ENCODE measurements at regions not wholly inside any gene's neighbourhood (a gene's known extent, or its start where the extent isn't known, plus 50 kb on each side); places are given as distances from the start of the nearest gene placed in this dataset.
"Not testable (repeated sequence)": the region's sequence is repeated elsewhere in the genome, so short reads cannot be mapped to it uniquely, and the experiment has no call there.

- DNase-seq: no peak
These were observed 262.0 kb downstream of the NUF2 start for GRCh38 chr1:163583661-163584181.

- no peak for DNase-seq
These were observed 264.0 kb downstream of the NUF2 start for GRCh38 chr1:163585796-163586195.

- DNase-seq: no peak
These were observed 267.0 kb downstream of the NUF2 start for GRCh38 chr1:163588796-163589195.

GRCh38 chr1:163589735-163590134, 268.0 kb downstream of the NUF2 start:
- DNase-seq: no peak

- not testable (repeated sequence) for DNase-seq
These were observed 269.4 kb downstream of the NUF2 start for GRCh38 chr1:163591131-163591530.

- DNase-seq: not testable (repeated sequence)
These were observed 270.9 kb downstream of the NUF2 start for GRCh38 chr1:163592623-163593022.

- DNase-seq: not testable (repeated sequence)
These were observed 274.4 kb downstream of the NUF2 start for GRCh38 chr1:163596106-163596505.

GRCh38 chr1:163596541-163597258, 274.9 kb downstream of the NUF2 start:
- no peak for DNase-seq

GRCh38 chr1:163604321-163604720, 282.6 kb downstream of the NUF2 start:
- no peak for DNase-seq

GRCh38 chr1:163604896-163605295, 283.1 kb downstream of the NUF2 start:
- DNase-seq: no peak

GRCh38 chr1:163608979-163609378, 287.2 kb downstream of the NUF2 start:
- DNase-seq: no peak

GRCh38 chr1:163609858-163610257, 288.1 kb downstream of the NUF2 start:
- DNase-seq: no peak

- no peak for DNase-seq
These were observed 288.7 kb downstream of the NUF2 start for GRCh38 chr1:163610486-163610885.

- DNase-seq: no peak
These were observed 292.6 kb downstream of the NUF2 start for GRCh38 chr1:163614361-163614760.

GRCh38 chr1:163628034-163628773, 306.4 kb downstream of the NUF2 start:
- DNase-seq: no peak

GRCh38 chr1:163632269-163632668, 310.5 kb downstream of the NUF2 start:
- DNase-seq: no peak

GRCh38 chr1:163633366-163633765, 311.6 kb downstream of the NUF2 start:
- DNase-seq: no peak

GRCh38 chr1:163645676-163646075, 323.9 kb downstream of the NUF2 start:
- DNase-seq: not testable (repeated sequence)

GRCh38 chr1:163650624-163651023, 328.9 kb downstream of the NUF2 start:
- DNase-seq: peak; percentile 91

- no peak for DNase-seq
These were observed 330.7 kb downstream of the NUF2 start for GRCh38 chr1:163652441-163652840.

- no peak for DNase-seq
These were observed 333.8 kb downstream of the NUF2 start for GRCh38 chr1:163655565-163655964.

GRCh38 chr1:163656095-163656759, 334.5 kb downstream of the NUF2 start:
- DNase-seq: no peak

GRCh38 chr1:163657719-163658118, 336.0 kb downstream of the NUF2 start:
- no peak for DNase-seq

- no peak for DNase-seq
These were observed 339.6 kb downstream of the NUF2 start for GRCh38 chr1:163661391-163661790.

Data from NCI-H1105 treated with DMSO at 0.1 percent for 48 hours (cell line).